Suprapubic skin (tissue), 4 donors: ENCODE measurements at regions not wholly inside any gene's neighbourhood (a gene's known extent, or its start where the extent isn't known, plus 50 kb on each side); places are given as distances from the start of the nearest gene placed in this dataset.
A peak's percentile ranks its signal among the peaks of the same experiment; 100 is the strongest.

Experiments
- DNase-seq, 2 donors: peaks; one replicate each; pipeline ENCODE4 v3.0.0-alpha.2; 2019; ENCODE audit warnings: low spot score in 2 of 2
- H3K27ac ChIP-seq: fragments of 200-600 bp; sonication (generic); one replicate; pipeline ENCODE4 v1.5.1; 2019
- H3K27me3 ChIP-seq: fragments of 200-600 bp; sonication (generic); one replicate; pipeline ENCODE4 v1.5.1; 2019
- H3K36me3 ChIP-seq: fragments of 200-600 bp; sonication (generic); one replicate; pipeline ENCODE4 v1.5.1; 2019
- H3K4me1 ChIP-seq: fragments of 200-600 bp; sonication (generic); one replicate; pipeline ENCODE4 v1.5.1; 2019
- H3K4me3 ChIP-seq: fragments of 200-600 bp; sonication (generic); one replicate; pipeline ENCODE4 v1.5.1; 2019; ENCODE audit warnings: mild to moderate bottlenecking
- H3K9me3 ChIP-seq: fragments of 200-600 bp; sonication (generic); one replicate; pipeline ENCODE4 v1.5.1; 2019
- EP300 ChIP-seq: sonication (generic); formaldehyde crosslinking; IDR thresholded peaks from one replicate; pipeline ENCODE4 v1.6.1; 2017; ENCODE audit warnings: antibody characterized with exemption
- POLR2A ChIP-seq, 2 donors: fragments of 450-650 bp; IDR thresholded peaks; one replicate each; pipeline ENCODE4 v1.6.1; 2017; ENCODE audit warnings: antibody characterized with exemption in 2 of 2, mild to moderate bottlenecking in 2 of 2, moderate library complexity in 2 of 2
- POLR2AphosphoS5 ChIP-seq, 3 donors: sonication (generic); formaldehyde crosslinking; IDR thresholded peaks; one replicate each; pipeline ENCODE4 v1.6.1; 2017; ENCODE audit warnings: antibody characterized with exemption in 3 of 3
- WGBS: methylation state at CpG from one replicate; pipeline ENCODE4 v1.1.5; 2018; 5-methylcytosine and 5-hydroxymethylcytosine counted together
- TF ChIP-seq, protein P1 (sequence below), 2 donors: fragments of 200-600 bp in 1 of 2; fragments of 450-650 bp in 1 of 2; sonication (generic) in 1 of 2; IDR thresholded peaks; one replicate each; pipeline ENCODE4 v1.5.1; 2016 to 2019; ENCODE audit warnings: antibody characterized with exemption in 2 of 2, mild to moderate bottlenecking in 1 of 2, moderate library complexity in 1 of 2

DNA sequence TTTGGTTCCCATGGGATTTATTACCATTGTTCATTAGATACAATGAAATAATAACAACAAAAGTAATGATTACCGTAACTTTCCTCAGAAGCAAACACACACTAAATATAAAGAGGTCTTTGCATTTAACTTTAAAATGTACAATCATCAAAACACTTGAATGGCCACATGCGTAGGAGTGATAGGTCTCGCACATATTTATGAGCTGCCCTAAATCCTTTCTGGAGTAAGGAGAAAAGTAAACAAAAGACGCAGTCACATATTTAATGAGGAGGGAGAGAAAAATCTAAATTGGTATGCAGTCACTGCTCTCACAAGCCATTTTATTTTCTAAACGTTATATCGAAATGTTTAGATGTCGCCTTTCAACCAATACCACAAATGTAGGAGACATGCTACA is 129.4 kb upstream of the TCF21 start:
- peaks cover 14% of the 10 kb centered on the region for H3K4me1 ChIP-seq
- no peak for DNase-seq
- WGBS, result 93% methylated on average over 7 of the region's 7 CpGs
- H3K27me3 ChIP-seq, result no peaks in the 10 kb centered on the region
- no peaks in the 10 kb centered on the region for H3K36me3 ChIP-seq
- TF ChIP-seq, protein P1, sequence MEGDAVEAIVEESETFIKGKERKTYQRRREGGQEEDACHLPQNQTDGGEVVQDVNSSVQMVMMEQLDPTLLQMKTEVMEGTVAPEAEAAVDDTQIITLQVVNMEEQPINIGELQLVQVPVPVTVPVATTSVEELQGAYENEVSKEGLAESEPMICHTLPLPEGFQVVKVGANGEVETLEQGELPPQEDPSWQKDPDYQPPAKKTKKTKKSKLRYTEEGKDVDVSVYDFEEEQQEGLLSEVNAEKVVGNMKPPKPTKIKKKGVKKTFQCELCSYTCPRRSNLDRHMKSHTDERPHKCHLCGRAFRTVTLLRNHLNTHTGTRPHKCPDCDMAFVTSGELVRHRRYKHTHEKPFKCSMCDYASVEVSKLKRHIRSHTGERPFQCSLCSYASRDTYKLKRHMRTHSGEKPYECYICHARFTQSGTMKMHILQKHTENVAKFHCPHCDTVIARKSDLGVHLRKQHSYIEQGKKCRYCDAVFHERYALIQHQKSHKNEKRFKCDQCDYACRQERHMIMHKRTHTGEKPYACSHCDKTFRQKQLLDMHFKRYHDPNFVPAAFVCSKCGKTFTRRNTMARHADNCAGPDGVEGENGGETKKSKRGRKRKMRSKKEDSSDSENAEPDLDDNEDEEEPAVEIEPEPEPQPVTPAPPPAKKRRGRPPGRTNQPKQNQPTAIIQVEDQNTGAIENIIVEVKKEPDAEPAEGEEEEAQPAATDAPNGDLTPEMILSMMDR (IDR thresholded peaks at IDR 0.05), result no peak
- TF ChIP-seq POLR2AphosphoS5 (IDR thresholded peaks at IDR 0.05), result no peak
- TF ChIP-seq EP300, result no peak
- TF ChIP-seq POLR2A (IDR thresholded peaks at IDR 0.05), result no peak
- H3K27ac ChIP-seq, result no peak overlapping the region
- no peaks in the 10 kb centered on the region for H3K9me3 ChIP-seq
- no peak overlapping the region for H3K4me3 ChIP-seq

DNA sequence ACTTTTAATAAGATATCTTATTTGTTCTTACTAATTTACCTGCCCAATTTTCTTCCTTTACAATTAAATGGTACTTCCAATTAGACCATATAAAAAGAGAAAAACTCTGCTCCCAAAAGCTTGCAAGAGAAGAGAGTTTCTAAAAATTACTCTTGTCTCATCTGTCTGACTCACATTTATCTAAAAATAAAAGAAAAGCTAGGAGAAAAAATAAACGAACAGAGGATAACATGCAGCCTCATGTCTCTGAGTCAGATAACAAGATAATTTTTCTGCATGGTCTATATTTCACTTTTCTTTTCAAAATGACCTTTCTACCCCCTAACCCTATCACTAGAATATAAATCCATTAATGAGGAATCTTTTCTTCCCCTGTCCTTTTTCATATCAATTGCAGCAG is 127.2 kb upstream of the TCF21 start:
- H3K4me1 ChIP-seq, result peaks cover 10% of the 10 kb centered on the region
- no peaks in the 10 kb centered on the region for H3K9me3 ChIP-seq
- no peak overlapping the region for H3K4me3 ChIP-seq
- no peaks in the 10 kb centered on the region for H3K27me3 ChIP-seq
- TF ChIP-seq, protein P1 (IDR thresholded peaks at IDR 0.05), result no peak
- no peak for TF ChIP-seq EP300
- no peak for TF ChIP-seq POLR2AphosphoS5 (IDR thresholded peaks at IDR 0.05)
- TF ChIP-seq POLR2A (IDR thresholded peaks at IDR 0.05), result no peak
- no peaks in the 10 kb centered on the region for H3K36me3 ChIP-seq
- WGBS, result 12% methylated on average over 1 of the region's 1 CpG
- peak overlapping the region; percentile 10 for H3K27ac ChIP-seq
- DNase-seq, result no peak

DNA sequence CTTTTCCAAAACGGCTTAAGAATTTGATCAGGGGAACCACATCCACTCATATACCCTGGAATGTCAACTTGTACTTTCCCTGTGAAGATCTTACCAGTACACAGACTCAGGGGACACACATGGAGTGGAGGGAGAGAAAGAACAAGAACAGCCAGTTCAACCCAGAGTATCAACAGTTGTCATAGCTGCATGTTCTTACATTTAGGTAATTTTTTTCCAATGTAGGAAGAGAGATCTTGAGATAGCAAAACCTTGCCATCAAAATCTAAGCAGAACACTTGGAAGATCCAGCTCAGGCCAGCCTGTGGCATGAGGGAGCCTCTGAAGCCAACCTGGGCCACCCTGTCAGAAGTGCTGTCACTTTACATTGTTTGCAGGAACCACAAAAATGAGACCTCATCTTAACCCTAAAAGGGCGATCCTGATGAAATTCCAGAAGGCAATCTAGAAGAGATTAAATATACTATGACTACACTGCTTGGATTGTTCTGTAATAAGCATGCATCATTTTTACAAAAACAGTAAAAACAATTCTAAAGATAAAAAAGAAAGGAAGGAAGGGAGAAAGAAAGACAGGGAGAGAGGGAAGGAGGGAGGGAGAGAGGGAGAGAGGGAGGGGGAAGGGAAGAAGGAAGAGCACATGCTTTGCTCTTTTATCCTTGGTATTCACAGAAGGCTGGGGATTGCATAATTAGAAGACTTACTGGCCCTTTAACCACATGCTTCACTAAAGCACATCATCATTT is 124.7 kb upstream of the TCF21 start:
- no peaks in the 10 kb centered on the region for H3K36me3 ChIP-seq
- 61% methylated on average over 2 of the region's 2 CpGs for WGBS
- H3K4me3 ChIP-seq, result no peak overlapping the region
- H3K4me1 ChIP-seq, result peaks cover 6% of the 10 kb centered on the region
- TF ChIP-seq POLR2A (IDR thresholded peaks at IDR 0.05) (no peak), POLR2AphosphoS5 (IDR thresholded peaks at IDR 0.05) (no peak), EP300 (no peak)
- TF ChIP-seq, protein P1 (IDR thresholded peaks at IDR 0.05), result no peak
- H3K27ac ChIP-seq, result peak overlapping the region; percentile 55
- DNase-seq, result no peak
- H3K27me3 ChIP-seq, result no peaks in the 10 kb centered on the region
- no peaks in the 10 kb centered on the region for H3K9me3 ChIP-seq

DNA sequence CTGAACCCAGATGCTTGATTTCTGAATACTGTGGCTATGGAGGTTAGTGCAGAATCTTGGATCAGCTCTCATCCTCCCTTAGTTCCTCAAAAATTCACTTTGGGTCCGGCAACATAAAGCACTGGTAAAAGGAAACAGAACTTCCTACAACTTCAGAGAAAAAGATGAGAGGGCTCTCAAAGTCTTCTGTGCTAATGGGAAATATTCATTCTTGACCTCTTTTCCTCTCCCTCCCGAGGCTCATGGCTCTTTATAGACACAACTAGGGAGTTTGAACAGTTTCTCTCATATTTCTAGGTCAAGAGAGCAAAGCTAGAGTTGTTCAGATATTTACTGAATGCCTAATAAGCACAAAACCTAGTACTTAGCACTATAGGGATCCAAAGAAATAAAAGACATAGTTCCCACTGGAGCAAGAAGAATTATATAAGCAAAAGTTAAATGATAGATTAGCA is 124.1 kb upstream of the TCF21 start:
- no peaks in the 10 kb centered on the region for H3K36me3 ChIP-seq
- peak overlapping the region; percentile 55 for H3K27ac ChIP-seq
- H3K27me3 ChIP-seq, result no peaks in the 10 kb centered on the region
- no peaks in the 10 kb centered on the region for H3K9me3 ChIP-seq
- TF ChIP-seq EP300, result no peak
- TF ChIP-seq POLR2AphosphoS5 (IDR thresholded peaks at IDR 0.05), result no peak
- TF ChIP-seq POLR2A (IDR thresholded peaks at IDR 0.05), result no peak
- TF ChIP-seq, protein P1 (IDR thresholded peaks at IDR 0.05), result no peak
- H3K4me3 ChIP-seq, result no peak overlapping the region
- WGBS, result 36% methylated on average over 2 of the region's 2 CpGs
- no peak for DNase-seq
- H3K4me1 ChIP-seq, result peaks cover 6% of the 10 kb centered on the region

DNA sequence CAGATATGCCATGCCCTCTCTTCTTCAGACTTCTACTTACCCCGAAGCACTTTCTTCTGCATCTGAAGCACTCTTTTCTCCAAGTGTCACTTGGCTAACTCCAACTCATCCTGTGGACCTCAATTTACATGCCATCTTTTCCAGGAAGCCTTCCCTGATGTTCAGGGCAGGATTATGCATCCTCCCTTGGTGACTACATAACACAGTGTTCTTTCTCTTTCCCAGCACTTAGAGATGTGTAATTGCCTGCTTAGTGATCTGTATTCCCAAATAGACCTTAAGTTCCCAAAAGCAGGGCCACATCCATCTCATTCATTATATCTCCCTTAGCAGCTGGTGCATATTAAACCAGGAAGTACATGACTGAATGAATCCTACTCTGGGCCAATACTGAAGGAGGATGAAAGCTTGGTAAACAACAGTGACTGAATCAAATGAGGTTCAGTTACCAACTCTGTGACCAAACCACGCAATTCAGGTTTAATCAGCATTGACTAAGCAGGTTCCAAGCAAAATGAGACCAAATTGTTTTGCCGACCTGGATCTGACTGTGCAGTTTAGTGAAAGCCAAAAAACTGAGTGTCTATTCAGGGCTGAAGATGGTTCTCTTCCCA is 121.4 kb upstream of the TCF21 start:
- 88% methylated on average over 3 of the region's 3 CpGs for WGBS
- H3K9me3 ChIP-seq, result no peaks in the 10 kb centered on the region

More for the DNA sequence above, 121.4 kb upstream of the TCF21 start:
- no peaks in the 10 kb centered on the region for H3K36me3 ChIP-seq
- DNase-seq, result no peak
- H3K4me3 ChIP-seq, result no peak overlapping the region
- no peaks in the 10 kb centered on the region for H3K27me3 ChIP-seq
- H3K4me1 ChIP-seq, result peaks cover 6% of the 10 kb centered on the region
- no peak for TF ChIP-seq POLR2A (IDR thresholded peaks at IDR 0.05)
- TF ChIP-seq, protein P1 (IDR thresholded peaks at IDR 0.05), result no peak
- TF ChIP-seq POLR2AphosphoS5 (IDR thresholded peaks at IDR 0.05), result no peak
- no peak for TF ChIP-seq EP300
- no peak overlapping the region for H3K27ac ChIP-seq
